ENCODE measurements at regions not wholly inside any gene's neighbourhood (a gene's known extent, or its start where the extent isn't known, plus 50 kb on each side); places are given as distances from the start of the nearest gene placed in this dataset.

- no CpG with 5 or more reads among the region's 2 CpGs for WGBS (ENCODE audit: extremely low coverage, insufficient read length, low lambda C conversion rate)
- no peak overlapping the region for H3K27ac ChIP-seq (ENCODE audit: insufficient read length, low read depth, low read length)
- H3K4me1 ChIP-seq (ENCODE audit: insufficient read depth, low read length): no peaks in the 10 kb centered on the region
- H4K8ac ChIP-seq (replicated peaks; ENCODE audit: insufficient read length, low read depth, low read length): no peak overlapping the region
- no peak for TF ChIP-seq CTCF (conservative IDR thresholded peaks at IDR 0.05)
- H3K23ac ChIP-seq (ENCODE audit: insufficient read length, low read depth, low read length): no peak overlapping the region
- H2BK12ac ChIP-seq (ENCODE audit: insufficient read length, low read depth, low read length): no peak overlapping the region
- no peak overlapping the region for H3K18ac ChIP-seq (ENCODE audit: insufficient read length, low read depth, low read length)
- Mint-ChIP-seq H3K9me3 (peaks cover 0 to 2% of the 10 kb centered on the region in 2 experiments; a peak in 1 of 5 replicates), H3K36me3 (ENCODE audit: insufficient read depth in 1 of 3, low read depth in 3 of 3) (peaks cover 0 to 1% (median 0%) of the 10 kb centered on the region in 3 experiments; a peak in 1 of 7 replicates), H3K27ac (no peak overlapping the region), H3K4me1 (peaks cover 0 to 3% of the 10 kb centered on the region in 2 experiments; a peak in 2 of 4 replicates), H3K4me3 (no peak overlapping the region), H3K27me3 (ENCODE audit: low read depth) (no peaks in the 10 kb centered on the region)
- H2BK5ac ChIP-seq (ENCODE audit: insufficient read length, low read length): no peak overlapping the region
- H3K4ac ChIP-seq (ENCODE audit: low read depth, low read length): no peak overlapping the region
- H2BK20ac ChIP-seq (ENCODE audit: low read depth, low read length, poor library complexity, severe bottlenecking): no peak overlapping the region
- H3K27me3 ChIP-seq (ENCODE audit: insufficient read depth, low read length): no peaks in the 10 kb centered on the region
- H2BK120ac ChIP-seq (ENCODE audit: low read depth, low read length, poor library complexity, severe bottlenecking): no peak overlapping the region
- no peak overlapping the region for H2BK15ac ChIP-seq (ENCODE audit: low read depth, low read length)
- no peaks in the 10 kb centered on the region for H3K79me1 ChIP-seq (ENCODE audit: insufficient read depth, low read depth, low read length, poor library complexity, severe bottlenecking)
- no peak overlapping the region for H3K9ac ChIP-seq (ENCODE audit: extremely low read depth, insufficient read length, low read length)
- no peak overlapping the region for H2AFZ ChIP-seq (ENCODE audit: low read length)
- no peak overlapping the region for H3T11ph ChIP-seq (ENCODE audit: low read length)
- no peaks in the 10 kb centered on the region for H3K23me2 ChIP-seq (ENCODE audit: insufficient read length, low read depth, low read length, poor library complexity, severe bottlenecking)
- no peaks in the 10 kb centered on the region for H3K79me2 ChIP-seq (ENCODE audit: insufficient read depth, low read length)
- H4K5ac ChIP-seq (ENCODE audit: insufficient read length, low read depth, low read length): no peak overlapping the region
- no peak overlapping the region for H4K91ac ChIP-seq (ENCODE audit: insufficient read length, low read depth, low read length)
- H4K20me1 ChIP-seq (ENCODE audit: control insufficient read depth, insufficient read depth, insufficient read length): no peaks in the 10 kb centered on the region
- H3K56ac ChIP-seq (ENCODE audit: insufficient read length, low read depth, low read length): no peak overlapping the region
- H2AK5ac ChIP-seq (ENCODE audit: insufficient read length, low read length): no peak overlapping the region
- no peak overlapping the region for H3K14ac ChIP-seq (ENCODE audit: insufficient read depth, low read length)
- DNase-seq: no peak
- H3K9me3 ChIP-seq (ENCODE audit: control insufficient read depth, low read depth, low read length): no peaks in the 10 kb centered on the region
- H3K4me2 ChIP-seq (ENCODE audit: insufficient read depth, insufficient read length, low read length): no peak overlapping the region
Measured at GRCh38 chr7:136528329-136528728, 340.1 kb upstream of the CHRM2 start.
